Fibroblast of gingiva (primary cell): ENCODE measurements at regions not wholly inside any gene's neighbourhood (a gene's known extent, or its start where the extent isn't known, plus 50 kb on each side); places are given as distances from the start of the nearest gene placed in this dataset.

Experiments used
- DNase-seq: peaks from one replicate; pipeline ENCODE4 v3.0.0-alpha.2; 2011; ENCODE audit warnings: low read depth

- no peak for DNase-seq
These were observed 81.2 kb upstream of the ATXN7L3B start for GRCh38 chr12:74456431-74456830.

- DNase-seq: no peak
These were observed 69.2 kb upstream of the ATXN7L3B start for GRCh38 chr12:74468401-74468800.

- DNase-seq: no peak
These were observed 61.4 kb upstream of the ATXN7L3B start for GRCh38 chr12:74476234-74476633.

- DNase-seq: no peak
These were observed 56.6 kb upstream of the ATXN7L3B start for GRCh38 chr12:74481078-74481477.

- DNase-seq: no peak
These were observed 55.5 kb upstream of the ATXN7L3B start for GRCh38 chr12:74482115-74482514.

GRCh38 chr12:74483057-74483456 is 54.6 kb upstream of the ATXN7L3B start:
- DNase-seq: no peak
